NB4 (cell line): ENCODE measurements at regions not wholly inside any gene's neighbourhood (a gene's known extent, or its start where the extent isn't known, plus 50 kb on each side); places are given as distances from the start of the nearest gene placed in this dataset.

Experiments used
- DNase-seq: peaks from one replicate; pipeline ENCODE4 v3.0.0; 2010; ENCODE audit warnings: low read depth
- H3K4me3 ChIP-seq: one replicate; pipeline ENCODE4 v1.5.1; 2011; ENCODE audit warnings: mild to moderate bottlenecking, low read depth, low read length, moderate library complexity
- MYC ChIP-seq: IDR thresholded peaks from 2 replicates; pipeline ENCODE4 v1.6.1; 2011; ENCODE audit warnings: low read depth, low read length
- POLR2A ChIP-seq: IDR thresholded peaks from 2 replicates; pipeline ENCODE4 v1.6.1; 2011; ENCODE audit warnings: mild to moderate bottlenecking; ENCODE audit not compliant: insufficient read length; ENCODE audit errors: extremely low read depth
- TF ChIP-seq, protein P1 (sequence below): IDR thresholded peaks from one replicate; pipeline ENCODE4 v1.5.1; 2012; ENCODE audit warnings: low read depth, low read length
- TF ChIP-seq, protein P2 (sequence below): IDR thresholded peaks from 2 replicates; pipeline ENCODE4 v1.6.1; 2011; ENCODE audit warnings: low read depth, low read length

DNA sequence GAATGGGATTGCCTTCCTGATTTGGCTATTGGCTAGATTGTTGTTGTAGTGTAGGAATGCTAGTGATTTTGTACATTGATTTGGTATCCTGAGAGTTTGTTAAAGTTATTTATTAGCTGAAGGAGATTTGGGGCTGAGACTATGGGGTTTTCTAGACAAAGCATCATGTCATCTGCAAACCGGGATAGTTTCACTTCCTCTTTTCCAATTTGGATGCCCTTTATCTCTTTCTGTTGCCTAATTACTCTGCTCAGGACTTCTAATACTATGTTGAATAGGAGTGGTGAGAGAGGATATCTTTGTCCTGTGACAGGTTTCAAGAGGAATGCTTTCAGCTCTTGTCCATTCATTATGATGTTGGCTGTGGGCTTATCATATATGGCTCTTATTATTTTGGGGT, 265.7 kb upstream of the MGAT4C start:
- no peak overlapping the region for H3K4me3 ChIP-seq
- TF ChIP-seq MYC (no peak), POLR2A (no peak)
- TF ChIP-seq, protein P1, sequence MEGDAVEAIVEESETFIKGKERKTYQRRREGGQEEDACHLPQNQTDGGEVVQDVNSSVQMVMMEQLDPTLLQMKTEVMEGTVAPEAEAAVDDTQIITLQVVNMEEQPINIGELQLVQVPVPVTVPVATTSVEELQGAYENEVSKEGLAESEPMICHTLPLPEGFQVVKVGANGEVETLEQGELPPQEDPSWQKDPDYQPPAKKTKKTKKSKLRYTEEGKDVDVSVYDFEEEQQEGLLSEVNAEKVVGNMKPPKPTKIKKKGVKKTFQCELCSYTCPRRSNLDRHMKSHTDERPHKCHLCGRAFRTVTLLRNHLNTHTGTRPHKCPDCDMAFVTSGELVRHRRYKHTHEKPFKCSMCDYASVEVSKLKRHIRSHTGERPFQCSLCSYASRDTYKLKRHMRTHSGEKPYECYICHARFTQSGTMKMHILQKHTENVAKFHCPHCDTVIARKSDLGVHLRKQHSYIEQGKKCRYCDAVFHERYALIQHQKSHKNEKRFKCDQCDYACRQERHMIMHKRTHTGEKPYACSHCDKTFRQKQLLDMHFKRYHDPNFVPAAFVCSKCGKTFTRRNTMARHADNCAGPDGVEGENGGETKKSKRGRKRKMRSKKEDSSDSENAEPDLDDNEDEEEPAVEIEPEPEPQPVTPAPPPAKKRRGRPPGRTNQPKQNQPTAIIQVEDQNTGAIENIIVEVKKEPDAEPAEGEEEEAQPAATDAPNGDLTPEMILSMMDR = no peak
- TF ChIP-seq, protein P2, sequence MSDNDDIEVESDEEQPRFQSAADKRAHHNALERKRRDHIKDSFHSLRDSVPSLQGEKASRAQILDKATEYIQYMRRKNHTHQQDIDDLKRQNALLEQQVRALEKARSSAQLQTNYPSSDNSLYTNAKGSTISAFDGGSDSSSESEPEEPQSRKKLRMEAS = no peak

DNA sequence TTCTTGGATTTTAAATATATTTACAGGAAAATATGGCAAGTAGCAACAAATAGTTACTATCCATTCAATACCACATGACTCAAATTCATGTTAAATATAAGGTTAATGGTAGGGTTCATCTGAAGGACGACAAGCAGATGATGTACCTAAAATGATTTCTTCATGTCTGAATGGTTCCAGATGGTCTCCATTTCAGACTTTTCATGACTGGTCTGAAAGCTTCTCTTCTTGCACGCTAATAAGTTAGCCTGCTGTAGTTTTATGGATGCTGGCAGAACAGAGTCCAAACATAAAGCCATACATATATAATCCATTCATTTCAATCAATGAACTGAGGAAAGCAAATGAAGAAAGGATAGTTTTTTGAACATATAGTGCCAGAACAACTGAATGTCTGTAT, 257.0 kb upstream of the MGAT4C start:
- TF ChIP-seq POLR2A (no peak), MYC (no peak)
- TF ChIP-seq, protein P2 = no peak
- TF ChIP-seq, protein P1 = no peak
- no peak overlapping the region for H3K4me3 ChIP-seq
- DNase-seq = no peak

More for the DNA sequence above, 265.7 kb upstream of the MGAT4C start:
- DNase-seq = peak; percentile 48

DNA sequence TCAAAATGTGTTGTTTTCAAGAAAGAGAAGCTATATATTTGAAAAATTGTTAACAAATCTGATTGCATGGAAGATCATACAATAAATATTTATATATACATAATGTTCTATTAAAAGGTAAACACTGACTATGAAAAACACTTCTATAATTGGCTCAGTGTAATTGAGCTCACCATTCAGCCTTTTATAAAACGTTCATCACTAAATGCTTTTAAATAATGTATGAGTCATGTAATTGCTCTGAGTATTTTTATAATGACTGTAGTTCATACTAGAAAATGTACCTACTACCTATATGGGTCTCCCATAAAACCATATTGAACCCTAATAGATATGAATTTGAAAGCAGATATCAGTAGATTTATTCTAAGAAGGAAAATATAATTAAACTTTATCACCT, 240.4 kb upstream of the MGAT4C start:
- DNase-seq = no peak

DNA sequence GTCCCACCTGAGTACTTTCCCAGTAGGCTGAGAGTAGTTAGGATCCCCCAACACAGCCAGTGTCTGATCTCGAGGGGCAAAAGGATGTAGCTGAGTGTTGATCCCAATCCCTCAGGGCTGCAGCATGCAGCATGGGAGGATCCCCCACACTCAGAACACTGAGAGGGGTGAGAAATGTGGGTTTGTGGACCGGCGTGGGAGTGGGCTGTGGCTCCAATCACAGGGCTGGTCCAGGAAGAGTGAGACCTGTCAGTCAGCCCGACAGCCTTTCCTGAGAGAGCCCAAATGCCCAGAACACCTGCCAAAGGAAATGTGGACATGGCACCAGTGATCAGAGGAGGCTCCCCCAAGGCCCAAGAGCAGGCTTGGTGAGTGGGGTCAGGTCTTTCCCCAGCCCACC, 228.3 kb upstream of the MGAT4C start:
- no peak overlapping the region for H3K4me3 ChIP-seq
- TF ChIP-seq POLR2A (no peak), MYC (no peak)
- TF ChIP-seq, protein P2 = no peak
- TF ChIP-seq, protein P1 = no peak
- DNase-seq = no peak

More for the DNA sequence above, 240.4 kb upstream of the MGAT4C start:
- TF ChIP-seq, protein P1 = no peak
- TF ChIP-seq, protein P2 = no peak
- TF ChIP-seq POLR2A (no peak), MYC (no peak)
- H3K4me3 ChIP-seq = no peak overlapping the region

DNA sequence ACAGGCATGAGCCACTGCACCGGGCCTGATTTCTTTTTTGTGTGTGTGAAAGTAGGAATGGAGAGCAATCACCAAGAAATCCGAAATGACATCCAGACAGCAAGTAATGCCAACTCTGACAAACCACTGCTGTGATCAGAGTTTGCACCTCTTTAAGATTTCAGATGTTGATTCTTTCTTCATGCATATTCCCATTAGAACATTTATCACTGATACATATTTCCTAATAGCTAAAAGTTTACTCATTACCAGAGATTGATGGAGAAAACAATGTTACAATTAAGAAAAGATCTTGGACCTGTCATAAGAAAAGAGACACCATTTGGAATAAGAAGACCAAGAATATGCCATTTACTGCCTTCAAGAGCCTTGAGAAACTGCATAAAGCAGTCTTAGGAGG, 217.0 kb upstream of the MGAT4C start:
- no peak for DNase-seq
- TF ChIP-seq POLR2A (no peak), MYC (no peak)
- TF ChIP-seq, protein P1 = no peak
- TF ChIP-seq, protein P2 = no peak
- H3K4me3 ChIP-seq = no peak overlapping the region

DNA sequence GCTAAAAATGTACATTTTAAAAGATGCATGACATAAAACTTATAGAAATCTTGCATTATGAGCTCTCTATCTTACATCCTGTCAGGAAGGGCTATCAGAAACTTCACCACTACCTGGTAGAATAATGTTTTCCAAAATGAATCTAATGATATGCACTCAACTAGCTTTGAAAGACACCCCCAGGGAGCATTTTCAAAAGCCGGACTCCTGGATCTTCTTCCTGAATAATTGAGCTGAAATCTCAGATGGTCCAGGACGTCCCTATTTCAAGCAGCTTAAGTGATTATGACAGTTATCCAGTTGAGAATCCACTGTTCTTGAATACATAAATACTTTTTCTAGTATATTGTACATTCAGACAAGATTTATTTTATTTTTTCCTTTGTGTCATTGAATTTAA, 200.6 kb upstream of the MGAT4C start:
- no peak overlapping the region for H3K4me3 ChIP-seq
- TF ChIP-seq, protein P2 = no peak
- no peak for TF ChIP-seq POLR2A
- TF ChIP-seq MYC = no peak
- TF ChIP-seq, protein P1 = no peak
- no peak for DNase-seq
